DOHH2 (cell line): ENCODE measurements at regions not wholly inside any gene's neighbourhood (a gene's known extent, or its start where the extent isn't known, plus 50 kb on each side); places are given as distances from the start of the nearest gene placed in this dataset.

Experiments used
- EZH2phosphoT487 ChIP-seq: fragments of 200-600 bp; sonication (generic); IDR thresholded peaks from 2 replicates; pipeline ENCODE4 v1.6.1; 2017; ENCODE audit warnings: borderline replicate concordance, mild to moderate bottlenecking, antibody characterized with exemption, low read length, moderate library complexity, mixed read lengths
- TF ChIP-seq, protein P1 (sequence below): fragments of 200-600 bp; sonication (generic); IDR thresholded peaks from one replicate; pipeline ENCODE4 v1.5.1; 2014; ENCODE audit warnings: antibody characterized with exemption, mild to moderate bottlenecking, low read depth, low read length; ENCODE audit not compliant: poor library complexity, severe bottlenecking

DNA sequence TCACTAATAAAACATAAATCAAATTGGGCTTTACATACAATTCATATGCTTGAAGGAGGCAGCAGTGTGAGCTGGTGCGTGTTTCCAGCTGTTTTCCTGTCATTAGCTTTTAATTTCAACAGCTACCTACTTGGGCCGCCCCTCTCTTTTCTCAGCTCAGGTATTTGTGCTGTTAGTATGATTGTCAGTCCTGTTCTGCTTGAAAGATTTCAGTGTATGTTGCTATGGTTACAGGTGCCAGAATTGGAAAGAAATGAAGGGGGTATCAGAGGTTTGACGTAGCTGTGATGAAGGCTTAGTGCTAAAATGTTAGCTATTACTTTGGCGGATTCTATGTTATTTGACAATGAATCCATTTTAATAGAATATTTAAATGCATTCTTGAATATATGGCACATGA, 440.3 kb downstream of the ZIC3 start:
- TF ChIP-seq, protein P1, sequence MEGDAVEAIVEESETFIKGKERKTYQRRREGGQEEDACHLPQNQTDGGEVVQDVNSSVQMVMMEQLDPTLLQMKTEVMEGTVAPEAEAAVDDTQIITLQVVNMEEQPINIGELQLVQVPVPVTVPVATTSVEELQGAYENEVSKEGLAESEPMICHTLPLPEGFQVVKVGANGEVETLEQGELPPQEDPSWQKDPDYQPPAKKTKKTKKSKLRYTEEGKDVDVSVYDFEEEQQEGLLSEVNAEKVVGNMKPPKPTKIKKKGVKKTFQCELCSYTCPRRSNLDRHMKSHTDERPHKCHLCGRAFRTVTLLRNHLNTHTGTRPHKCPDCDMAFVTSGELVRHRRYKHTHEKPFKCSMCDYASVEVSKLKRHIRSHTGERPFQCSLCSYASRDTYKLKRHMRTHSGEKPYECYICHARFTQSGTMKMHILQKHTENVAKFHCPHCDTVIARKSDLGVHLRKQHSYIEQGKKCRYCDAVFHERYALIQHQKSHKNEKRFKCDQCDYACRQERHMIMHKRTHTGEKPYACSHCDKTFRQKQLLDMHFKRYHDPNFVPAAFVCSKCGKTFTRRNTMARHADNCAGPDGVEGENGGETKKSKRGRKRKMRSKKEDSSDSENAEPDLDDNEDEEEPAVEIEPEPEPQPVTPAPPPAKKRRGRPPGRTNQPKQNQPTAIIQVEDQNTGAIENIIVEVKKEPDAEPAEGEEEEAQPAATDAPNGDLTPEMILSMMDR = no peak
- TF ChIP-seq EZH2phosphoT487 = no peak
